Uterus (tissue), 3 donors: ENCODE measurements at regions not wholly inside any gene's neighbourhood (a gene's known extent, or its start where the extent isn't known, plus 50 kb on each side); places are given as distances from the start of the nearest gene placed in this dataset.

Experiments
- DNase-seq, 2 donors: peaks; one replicate each; pipeline ENCODE4 v3.0.0-alpha.2; 2019 to 2020
- H3K27ac ChIP-seq, 2 donors: fragments of 200-600 bp; sonication (generic); 1 replicate in 1 of 2; 2 replicates in 1 of 2; pipeline ENCODE4 v1.5.1; 2016 to 2018
- H3K27me3 ChIP-seq, 2 donors: fragments of 200-600 bp; sonication (generic); one replicate each; pipeline ENCODE4 v1.5.1; 2018 to 2019; ENCODE audit warnings: control low read depth in 1 of 2
- H3K36me3 ChIP-seq, 2 donors: fragments of 200-600 bp; sonication (generic); one replicate each; pipeline ENCODE4 v1.5.1; 2019; ENCODE audit warnings: control low read depth in 1 of 2
- H3K4me1 ChIP-seq, 2 donors: fragments of 200-600 bp; sonication (generic); one replicate each; pipeline ENCODE4 v1.5.1; 2018 to 2019; ENCODE audit warnings: control low read depth in 1 of 2
- H3K4me3 ChIP-seq, 2 donors: fragments of 200-600 bp; sonication (generic); 1 replicate in 1 of 2; 2 replicates in 1 of 2; pipeline ENCODE4 v1.5.1; 2018 to 2019; ENCODE audit warnings: mild to moderate bottlenecking in 1 of 2
- H3K9me3 ChIP-seq, 2 donors: fragments of 200-600 bp; sonication (generic); one replicate each; pipeline ENCODE4 v1.5.1; 2019; ENCODE audit warnings: control low read depth in 1 of 2
- CTCF ChIP-seq, 4 experiments: fragments of 200-600 bp in 2 of 4; fragments of 450-650 bp in 2 of 4; sonication (generic) in 2 of 4; IDR thresholded peaks; one replicate each; pipeline ENCODE4 v1.5.1; 2016 to 2019; ENCODE audit warnings: antibody characterized with exemption in 4 of 4, mild to moderate bottlenecking in 2 of 4, moderate library complexity in 1 of 4
- POLR2A ChIP-seq, 2 donors: fragments of 450-650 bp; IDR thresholded peaks; one replicate each; pipeline ENCODE4 v1.6.1; 2016; ENCODE audit warnings: antibody characterized with exemption in 2 of 2, mild to moderate bottlenecking in 1 of 2, moderate library complexity in 1 of 2
- intact Hi-C: fragments of 100-400 bp; cut with DNase I; formaldehyde crosslinking; loops from one replicate; pipeline ENCODE4 v1.15.1; 2023; ENCODE audit warnings: low total_unique reads
- donor health status: DM: yes; HTN: yes; CAD: no.

DNA sequence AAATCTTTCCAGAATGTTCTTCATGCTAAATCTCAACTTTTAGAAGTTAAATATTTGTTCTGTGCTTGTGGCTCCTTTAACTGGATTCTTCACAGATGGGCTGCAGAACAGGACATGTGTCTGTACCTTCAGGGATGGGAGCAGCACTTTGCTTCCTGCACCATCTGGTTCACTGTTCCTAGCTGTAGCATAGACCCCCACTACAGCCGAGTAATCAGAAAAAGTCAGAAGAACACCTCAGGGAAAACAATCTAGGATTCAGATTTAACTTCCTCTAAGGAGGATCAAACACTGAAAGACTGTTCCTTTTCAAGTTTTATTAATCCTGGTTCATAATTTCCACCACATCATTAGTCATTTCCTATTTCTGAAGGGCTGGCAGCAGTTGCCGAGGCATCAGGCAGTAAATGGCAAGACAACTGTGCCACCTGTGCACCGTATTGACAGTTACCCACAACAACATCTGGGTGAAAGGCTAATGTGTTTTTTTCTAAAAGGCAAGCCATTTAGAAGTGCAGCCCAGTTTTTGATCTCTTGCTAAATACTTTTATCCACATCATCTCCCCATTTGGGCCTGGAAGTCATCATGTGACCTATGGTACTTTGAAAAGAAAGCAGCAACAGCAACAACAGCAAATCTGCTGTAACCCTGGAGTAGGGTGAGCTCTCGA lies 212.8 kb upstream of the BMP4 start:
- TF ChIP-seq CTCF (IDR thresholded peaks at IDR 0.05) (no peak), POLR2A (IDR thresholded peaks at IDR 0.05) (no peak)
- no peaks in the 10 kb centered on the region for H3K27me3 ChIP-seq
- intact Hi-C loops: no loop called here
- no peaks in the 10 kb centered on the region for H3K9me3 ChIP-seq
- H3K4me1 ChIP-seq: no peaks in the 10 kb centered on the region
- H3K36me3 ChIP-seq: no peaks in the 10 kb centered on the region
- no peak for DNase-seq
- no peak overlapping the region for H3K4me3 ChIP-seq
- H3K27ac ChIP-seq: no peak overlapping the region

DNA sequence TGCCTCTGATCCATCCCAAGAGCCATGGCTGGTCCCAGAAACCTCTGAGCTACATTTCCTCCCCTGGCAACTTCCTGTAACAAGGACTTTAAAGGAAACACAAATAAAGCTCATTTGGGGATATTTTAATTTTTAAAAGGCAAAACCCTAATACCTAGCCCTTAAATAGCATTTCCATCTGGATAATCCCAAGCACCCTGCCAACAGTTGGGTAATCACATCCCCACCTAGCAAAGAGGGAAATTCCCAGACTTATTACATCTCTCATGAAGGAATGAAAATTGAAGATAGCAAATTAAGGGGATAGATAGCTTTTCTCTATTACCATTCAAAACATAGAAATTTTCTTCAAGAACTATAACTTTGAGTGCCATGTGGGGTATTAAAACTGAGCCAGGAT lies 213.7 kb upstream of the BMP4 start:
- Histone ChIP-seq H3K36me3 (no peaks in the 10 kb centered on the region), H3K4me1 (no peaks in the 10 kb centered on the region), H3K4me3 (no peak overlapping the region), H3K9me3 (no peaks in the 10 kb centered on the region), H3K27me3 (no peaks in the 10 kb centered on the region), H3K27ac (no peak overlapping the region)
- TF ChIP-seq CTCF (IDR thresholded peaks at IDR 0.05) (no peak), POLR2A (IDR thresholded peaks at IDR 0.05) (no peak)
- DNase-seq: no peak
- intact Hi-C loops: loop anchor here (5.0 kb wide), 1 partner anchor 628 kb away; no protein-coding TSS in a partner anchor

- TF ChIP-seq POLR2A (IDR thresholded peaks at IDR 0.05) (no peak), CTCF (IDR thresholded peaks at IDR 0.05) (no peak)
- Histone ChIP-seq H3K27ac (no peak overlapping the region), H3K9me3 (no peaks in the 10 kb centered on the region), H3K27me3 (no peaks in the 10 kb centered on the region), H3K4me1 (no peaks in the 10 kb centered on the region), H3K4me3 (no peak overlapping the region), H3K36me3 (no peaks in the 10 kb centered on the region)
- no peak for DNase-seq
- intact Hi-C loops: loop anchor here (5.0 kb wide), 1 partner anchor 630 kb away; no protein-coding TSS in a partner anchor
These were observed 215.5 kb upstream of the BMP4 start for GRCh38 chr14:54172114-54172513.

DNA sequence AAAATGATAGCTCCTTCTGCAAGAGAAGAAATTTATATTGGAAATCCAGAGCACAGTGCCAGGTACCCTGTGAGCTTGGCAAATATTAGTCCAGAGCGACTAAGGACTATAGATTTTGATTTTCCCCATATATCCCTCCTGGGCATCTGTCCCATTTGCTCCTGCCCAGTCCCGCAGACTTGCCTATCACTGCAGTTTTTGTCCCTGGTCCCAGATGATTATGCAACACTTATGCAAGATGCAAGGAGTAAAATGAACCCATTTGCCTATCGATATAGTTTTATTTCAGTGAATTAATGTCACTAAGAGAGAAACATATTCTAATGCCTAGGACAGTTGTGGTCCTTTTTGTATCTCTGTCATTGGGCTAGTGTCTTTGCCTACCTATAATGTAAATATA lies 215.9 kb upstream of the BMP4 start:
- Histone ChIP-seq H3K27ac (no peak overlapping the region), H3K27me3 (no peaks in the 10 kb centered on the region), H3K36me3 (no peaks in the 10 kb centered on the region), H3K4me3 (no peak overlapping the region), H3K9me3 (no peaks in the 10 kb centered on the region), H3K4me1 (no peaks in the 10 kb centered on the region)
- DNase-seq: no peak
- TF ChIP-seq POLR2A (IDR thresholded peaks at IDR 0.05) (no peak), CTCF (IDR thresholded peaks at IDR 0.05) (no peak)
- intact Hi-C loops: loop anchor here (5.0 kb wide), 1 partner anchor 630 kb away; no protein-coding TSS in a partner anchor

DNA sequence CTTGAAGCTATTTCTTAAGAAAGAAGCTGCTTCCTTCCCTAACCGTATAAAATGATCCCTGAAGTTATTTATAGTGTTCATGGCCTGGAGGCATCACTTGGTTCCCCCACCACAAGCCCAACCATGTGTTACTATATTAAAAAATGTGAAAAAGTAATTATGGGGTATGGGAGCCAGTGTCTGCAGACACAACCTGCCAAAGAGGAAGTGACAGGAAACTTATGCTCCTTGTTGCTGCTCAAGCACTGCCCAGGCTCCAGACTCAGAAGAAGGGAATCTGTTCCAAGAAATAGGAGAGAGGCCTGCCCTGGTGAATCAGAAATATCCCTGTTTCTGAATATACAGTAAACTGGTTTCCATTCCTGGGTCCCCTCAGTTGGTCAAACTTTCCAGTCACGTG lies 217.2 kb upstream of the BMP4 start:
- no peak for DNase-seq
- no peaks in the 10 kb centered on the region for H3K27me3 ChIP-seq
- no peaks in the 10 kb centered on the region for H3K4me1 ChIP-seq
- intact Hi-C loops: loop anchor here (5.0 kb wide), 1 partner anchor 632 kb away; no protein-coding TSS in a partner anchor
- no peak overlapping the region for H3K4me3 ChIP-seq
- no peaks in the 10 kb centered on the region for H3K9me3 ChIP-seq
- peak overlapping the region in 1 of 2 donors; percentile 48 for H3K27ac ChIP-seq
- H3K36me3 ChIP-seq: no peaks in the 10 kb centered on the region
- TF ChIP-seq CTCF (IDR thresholded peaks at IDR 0.05): no peak
- no peak for TF ChIP-seq POLR2A (IDR thresholded peaks at IDR 0.05)
